ENCODE measurements at regions not wholly inside any gene's neighbourhood (a gene's known extent, or its start where the extent isn't known, plus 50 kb on each side); places are given as distances from the start of the nearest gene placed in this dataset.

DNA sequence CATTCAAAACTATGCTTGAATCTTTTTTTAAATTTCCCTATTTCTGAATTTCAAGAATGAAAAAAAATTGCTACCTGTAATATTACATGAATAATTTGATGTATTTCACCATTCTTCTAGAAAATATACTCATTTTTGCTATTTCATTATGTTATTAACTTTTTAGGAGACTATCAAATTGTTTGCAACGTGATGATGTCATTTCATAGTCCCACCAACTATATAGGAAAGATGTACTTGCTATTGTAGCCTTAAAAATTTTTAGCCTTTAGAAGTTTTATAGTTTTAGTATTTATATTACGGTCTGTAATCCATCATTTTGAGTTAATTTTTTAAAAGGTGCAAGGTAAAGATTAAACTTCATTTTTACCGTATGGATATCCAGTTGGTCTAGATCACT, 81.4 kb upstream of the AHI1 start:
- Histone ChIP-seq H3K4me1 (ENCODE audit: control insufficient read depth, insufficient read depth, low read length) (no peaks in the 10 kb centered on the region), H3K4me3 (ENCODE audit: low read length) (no peak overlapping the region), H3K36me3 (ENCODE audit: control insufficient read depth, insufficient read depth, low read length) (no peaks in the 10 kb centered on the region), H3K27me3 (ENCODE audit: control insufficient read depth, insufficient read depth, low read length) (no peaks in the 10 kb centered on the region), H3K27ac (ENCODE audit: low read length) (no peak overlapping the region), H3K9me3 (ENCODE audit: control insufficient read depth, insufficient read depth, low read length) (no peaks in the 10 kb centered on the region)
- 100% methylated on average over 1 of the region's 3 CpGs for WGBS (ENCODE audit: insufficient coverage, insufficient read length)
- no peak for DNase-seq (ENCODE audit: low read depth, low spot score)

DNA sequence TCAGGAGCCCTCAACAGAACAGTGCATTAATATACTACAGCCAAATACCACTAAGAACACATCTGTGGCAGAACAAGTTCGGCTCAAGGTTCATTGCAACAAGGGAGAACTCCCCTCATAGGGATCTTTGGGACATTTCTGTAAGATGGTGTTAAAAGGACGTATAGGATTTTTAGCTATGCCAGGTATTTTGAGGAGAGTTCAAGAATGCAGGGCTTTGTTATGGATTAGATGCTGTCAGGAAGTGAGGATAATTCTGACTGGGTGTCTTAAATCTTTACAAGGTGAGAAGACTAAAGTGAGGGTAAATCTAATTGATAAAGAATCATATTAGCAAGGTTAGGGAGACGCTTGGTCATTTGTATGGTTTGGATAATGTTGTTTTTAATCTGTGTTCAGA, 83.7 kb upstream of the AHI1 start:
- DNase-seq (ENCODE audit: low read depth, low spot score): peak; percentile 7
- H3K9me3 ChIP-seq (ENCODE audit: control insufficient read depth, insufficient read depth, low read length): no peaks in the 10 kb centered on the region
- no peaks in the 10 kb centered on the region for H3K27me3 ChIP-seq (ENCODE audit: control insufficient read depth, insufficient read depth, low read length)
- H3K27ac ChIP-seq (ENCODE audit: low read length): no peak overlapping the region
- no peaks in the 10 kb centered on the region for H3K4me1 ChIP-seq (ENCODE audit: control insufficient read depth, insufficient read depth, low read length)
- H3K36me3 ChIP-seq (ENCODE audit: control insufficient read depth, insufficient read depth, low read length): no peaks in the 10 kb centered on the region
- no peak overlapping the region for H3K4me3 ChIP-seq (ENCODE audit: low read length)
- 100% methylated on average over 1 of the region's 3 CpGs for WGBS (ENCODE audit: insufficient coverage, insufficient read length)

DNA sequence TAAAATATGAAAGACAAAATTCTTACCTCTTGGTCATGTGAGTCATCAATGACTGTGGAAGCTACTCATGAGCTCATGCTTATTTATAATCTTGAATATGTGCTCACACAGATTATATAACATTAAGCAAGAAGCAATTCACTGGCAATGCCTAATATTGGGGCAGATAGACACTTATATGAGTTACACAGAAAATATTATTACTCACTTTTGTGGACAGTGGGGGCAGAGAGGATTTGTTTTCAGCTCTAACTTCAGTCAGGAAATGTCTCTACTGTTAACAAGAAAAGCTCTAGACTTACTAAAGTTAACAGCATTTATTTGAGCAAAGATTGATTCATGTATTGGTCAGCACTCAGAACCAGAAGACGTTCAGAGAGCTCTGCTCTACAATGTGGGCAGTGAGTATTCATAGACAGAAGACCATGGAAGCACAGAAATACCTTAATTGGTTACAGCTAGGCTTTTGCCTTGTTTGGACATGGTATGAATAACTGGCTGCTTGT, 85.8 kb upstream of the AHI1 start:
- H3K36me3 ChIP-seq (ENCODE audit: control insufficient read depth, insufficient read depth, low read length): no peaks in the 10 kb centered on the region

DNA sequence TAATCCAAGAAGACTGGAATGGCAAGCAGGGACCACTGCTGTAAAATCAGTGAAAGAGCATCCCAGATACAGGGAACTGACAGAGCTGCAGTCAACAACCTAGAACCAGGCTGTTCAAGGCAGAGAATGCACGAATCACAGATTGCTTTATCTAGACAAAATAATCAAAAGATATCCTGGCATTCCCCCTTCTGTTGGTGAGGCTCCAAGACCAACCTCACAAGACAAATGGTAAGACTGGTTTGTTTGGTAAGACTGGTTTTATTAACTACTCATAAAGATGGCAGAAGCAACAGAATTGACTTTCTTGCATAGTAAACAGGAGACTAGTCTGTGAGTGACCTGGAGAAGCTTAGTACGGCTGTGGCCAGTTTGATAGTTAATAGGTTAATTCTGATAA, 88.8 kb upstream of the AHI1 start:
- Histone ChIP-seq H3K27me3 (ENCODE audit: control insufficient read depth, insufficient read depth, low read length) (no peaks in the 10 kb centered on the region), H3K9me3 (ENCODE audit: control insufficient read depth, insufficient read depth, low read length) (no peaks in the 10 kb centered on the region), H3K4me1 (ENCODE audit: control insufficient read depth, insufficient read depth, low read length) (no peaks in the 10 kb centered on the region), H3K4me3 (ENCODE audit: low read length) (no peak overlapping the region), H3K27ac (ENCODE audit: low read length) (no peak overlapping the region), H3K36me3 (ENCODE audit: control insufficient read depth, insufficient read depth, low read length) (no peaks in the 10 kb centered on the region)
- no CpG with 5 or more reads among the region's 2 CpGs for WGBS (ENCODE audit: insufficient coverage, insufficient read length)
- no peak for DNase-seq (ENCODE audit: low read depth, low spot score)

More for the DNA sequence above, 85.8 kb upstream of the AHI1 start:
- Histone ChIP-seq H3K9me3 (ENCODE audit: control insufficient read depth, insufficient read depth, low read length) (no peaks in the 10 kb centered on the region), H3K27ac (ENCODE audit: low read length) (no peak overlapping the region), H3K4me1 (ENCODE audit: control insufficient read depth, insufficient read depth, low read length) (no peaks in the 10 kb centered on the region), H3K4me3 (ENCODE audit: low read length) (no peak overlapping the region), H3K27me3 (ENCODE audit: control insufficient read depth, insufficient read depth, low read length) (no peaks in the 10 kb centered on the region)
- no CpG with 5 or more reads among the region's 1 CpG for WGBS (ENCODE audit: insufficient coverage, insufficient read length)
- no peak for DNase-seq (ENCODE audit: low read depth, low spot score)

DNA sequence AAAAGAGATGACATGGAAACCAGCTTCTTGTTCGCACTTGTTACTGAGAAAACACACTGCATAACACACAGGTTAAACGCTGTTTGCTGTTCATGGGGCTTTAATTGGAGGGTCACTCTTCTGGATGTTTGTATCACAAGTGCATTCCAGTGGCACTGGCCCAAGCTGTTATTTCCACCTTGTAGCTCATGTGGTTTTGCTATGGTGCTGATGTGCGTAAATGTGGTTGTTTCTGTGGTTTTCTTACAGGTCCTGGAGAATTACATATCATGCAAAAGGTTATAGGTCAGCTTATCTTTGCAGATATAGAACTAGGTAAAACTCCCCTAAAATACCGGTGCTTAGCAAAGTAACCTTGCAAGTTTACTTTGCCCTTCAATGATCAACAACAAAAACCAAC, 89.3 kb upstream of the AHI1 start:
- WGBS (ENCODE audit: insufficient coverage, insufficient read length): no CpG with 5 or more reads among the region's 4 CpGs
- no peaks in the 10 kb centered on the region for H3K36me3 ChIP-seq (ENCODE audit: control insufficient read depth, insufficient read depth, low read length)
- H3K4me1 ChIP-seq (ENCODE audit: control insufficient read depth, insufficient read depth, low read length): no peaks in the 10 kb centered on the region
- H3K9me3 ChIP-seq (ENCODE audit: control insufficient read depth, insufficient read depth, low read length): no peaks in the 10 kb centered on the region
- no peaks in the 10 kb centered on the region for H3K27me3 ChIP-seq (ENCODE audit: control insufficient read depth, insufficient read depth, low read length)
- H3K27ac ChIP-seq (ENCODE audit: low read length): no peak overlapping the region
- H3K4me3 ChIP-seq (ENCODE audit: low read length): no peak overlapping the region
- no peak for DNase-seq (ENCODE audit: low read depth, low spot score)

DNA sequence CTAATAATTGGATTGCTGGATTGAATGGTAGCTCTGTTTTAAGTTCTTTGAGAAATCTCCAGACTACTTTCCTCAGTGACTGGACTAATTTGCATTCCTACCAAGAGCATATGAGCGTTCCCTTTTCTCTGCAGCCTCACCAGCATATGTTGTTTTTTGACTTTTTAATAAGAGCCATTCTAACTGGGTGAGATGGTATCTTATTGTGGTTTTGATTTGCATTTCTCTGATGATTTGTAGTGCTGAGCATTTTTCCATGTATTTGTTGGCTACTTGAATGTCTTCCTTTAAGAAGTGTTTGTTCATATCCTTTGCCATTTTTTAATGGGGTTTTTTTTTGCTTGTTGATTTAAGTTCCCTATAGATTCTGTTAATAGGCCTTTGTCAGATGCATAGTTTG, 94.7 kb upstream of the AHI1 start:
- Histone ChIP-seq H3K27ac (ENCODE audit: low read length) (no peak overlapping the region), H3K4me1 (ENCODE audit: control insufficient read depth, insufficient read depth, low read length) (no peaks in the 10 kb centered on the region), H3K4me3 (ENCODE audit: low read length) (no peak overlapping the region), H3K27me3 (ENCODE audit: control insufficient read depth, insufficient read depth, low read length) (no peaks in the 10 kb centered on the region), H3K36me3 (ENCODE audit: control insufficient read depth, insufficient read depth, low read length) (no peaks in the 10 kb centered on the region), H3K9me3 (ENCODE audit: control insufficient read depth, insufficient read depth, low read length) (no peaks in the 10 kb centered on the region)
- WGBS (ENCODE audit: insufficient coverage, insufficient read length): no CpG with 5 or more reads among the region's 1 CpG
- no peak for DNase-seq (ENCODE audit: low read depth, low spot score)

DNA sequence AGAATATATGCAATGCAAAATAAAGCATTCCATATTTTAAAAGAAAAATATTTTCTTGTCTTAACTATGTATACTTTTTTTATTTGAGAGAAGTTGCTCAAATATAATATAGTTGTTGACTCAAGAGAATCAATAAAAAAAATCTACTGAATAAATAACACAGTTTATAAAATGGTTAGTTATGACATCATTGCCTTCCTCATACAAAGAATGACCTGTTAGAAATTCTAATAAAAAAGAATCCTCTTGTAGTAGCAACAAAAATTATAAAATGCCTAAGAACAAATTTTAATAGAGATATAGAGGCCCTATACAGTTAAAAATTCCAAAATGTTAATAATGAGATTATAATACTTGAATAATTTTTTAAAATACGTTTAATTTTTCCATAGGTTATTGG, 96.5 kb upstream of the AHI1 start:
- no peak overlapping the region for H3K27ac ChIP-seq (ENCODE audit: low read length)
- no peak overlapping the region for H3K4me3 ChIP-seq (ENCODE audit: low read length)
- DNase-seq (ENCODE audit: low read depth, low spot score): no peak
- H3K27me3 ChIP-seq (ENCODE audit: control insufficient read depth, insufficient read depth, low read length): no peaks in the 10 kb centered on the region
- no peaks in the 10 kb centered on the region for H3K36me3 ChIP-seq (ENCODE audit: control insufficient read depth, insufficient read depth, low read length)
- H3K4me1 ChIP-seq (ENCODE audit: control insufficient read depth, insufficient read depth, low read length): no peaks in the 10 kb centered on the region
- no peaks in the 10 kb centered on the region for H3K9me3 ChIP-seq (ENCODE audit: control insufficient read depth, insufficient read depth, low read length)
- 100% methylated on average over 1 of the region's 1 CpG for WGBS (ENCODE audit: insufficient coverage, insufficient read length)

DNA sequence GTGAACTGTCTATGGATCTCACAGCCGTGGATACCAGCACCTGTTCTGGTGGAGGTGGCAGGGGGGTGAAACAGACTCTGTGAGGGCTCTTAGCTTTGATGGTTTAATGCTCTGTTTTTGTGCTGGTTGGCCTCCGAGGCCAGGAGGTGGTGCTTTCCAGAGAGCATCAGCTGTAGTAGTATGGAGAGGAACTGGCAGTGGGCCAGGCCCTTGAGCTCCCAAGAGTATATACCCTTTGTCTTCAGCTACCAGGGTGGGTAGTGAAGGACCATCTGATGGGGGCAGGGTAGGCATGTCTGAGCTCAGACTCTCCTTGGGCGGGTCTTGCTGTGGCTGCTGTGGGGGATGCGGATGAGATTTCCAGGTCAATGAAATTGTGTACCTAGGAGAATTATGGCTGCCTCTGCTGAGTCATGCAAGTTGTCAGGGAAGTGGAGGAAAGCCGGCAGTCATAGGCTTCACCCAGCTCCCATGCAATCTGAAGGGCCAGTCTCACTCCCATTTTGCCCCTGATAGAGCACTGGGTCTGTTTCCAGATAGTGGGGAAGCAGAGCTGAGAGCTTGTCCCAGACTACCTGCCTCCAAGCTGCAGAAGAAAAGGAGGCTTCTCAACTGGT, 102.7 kb upstream of the AHI1 start:
- no peak for DNase-seq (ENCODE audit: low read depth, low spot score)
- Histone ChIP-seq H3K4me1 (ENCODE audit: control insufficient read depth, insufficient read depth, low read length) (no peaks in the 10 kb centered on the region), H3K27ac (ENCODE audit: low read length) (no peak overlapping the region), H3K36me3 (ENCODE audit: control insufficient read depth, insufficient read depth, low read length) (no peaks in the 10 kb centered on the region), H3K9me3 (ENCODE audit: control insufficient read depth, insufficient read depth, low read length) (no peaks in the 10 kb centered on the region), H3K4me3 (ENCODE audit: low read length) (no peak overlapping the region), H3K27me3 (ENCODE audit: control insufficient read depth, insufficient read depth, low read length) (no peaks in the 10 kb centered on the region)
- WGBS (ENCODE audit: insufficient coverage, insufficient read length): no CpG with 5 or more reads among the region's 5 CpGs

DNA sequence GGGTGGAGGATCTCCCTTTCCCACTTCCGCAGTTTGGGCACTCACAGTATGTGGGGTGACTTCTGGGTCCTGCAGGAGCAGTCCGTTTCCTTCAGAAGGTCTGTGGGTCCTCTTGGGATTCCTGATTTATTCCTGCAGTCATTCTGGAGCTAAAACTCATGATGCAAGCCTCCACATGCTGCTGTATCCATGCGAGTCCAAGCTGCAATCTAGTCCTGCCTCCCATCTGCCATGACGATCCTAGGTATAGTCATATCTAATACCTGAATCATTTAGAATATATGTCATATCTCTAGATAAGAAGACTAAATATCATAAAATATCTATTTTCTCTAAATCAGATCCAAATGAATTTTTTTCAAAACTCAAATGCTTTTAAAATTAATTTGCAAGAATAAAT, 103.4 kb upstream of the AHI1 start:
- Histone ChIP-seq H3K9me3 (ENCODE audit: control insufficient read depth, insufficient read depth, low read length) (no peaks in the 10 kb centered on the region), H3K27me3 (ENCODE audit: control insufficient read depth, insufficient read depth, low read length) (no peaks in the 10 kb centered on the region), H3K27ac (ENCODE audit: low read length) (no peak overlapping the region), H3K4me3 (ENCODE audit: low read length) (no peak overlapping the region), H3K36me3 (ENCODE audit: control insufficient read depth, insufficient read depth, low read length) (no peaks in the 10 kb centered on the region), H3K4me1 (ENCODE audit: control insufficient read depth, insufficient read depth, low read length) (no peaks in the 10 kb centered on the region)
- no peak for DNase-seq (ENCODE audit: low read depth, low spot score)
- no CpG with 5 or more reads among the region's 4 CpGs for WGBS (ENCODE audit: insufficient coverage, insufficient read length)

DNA sequence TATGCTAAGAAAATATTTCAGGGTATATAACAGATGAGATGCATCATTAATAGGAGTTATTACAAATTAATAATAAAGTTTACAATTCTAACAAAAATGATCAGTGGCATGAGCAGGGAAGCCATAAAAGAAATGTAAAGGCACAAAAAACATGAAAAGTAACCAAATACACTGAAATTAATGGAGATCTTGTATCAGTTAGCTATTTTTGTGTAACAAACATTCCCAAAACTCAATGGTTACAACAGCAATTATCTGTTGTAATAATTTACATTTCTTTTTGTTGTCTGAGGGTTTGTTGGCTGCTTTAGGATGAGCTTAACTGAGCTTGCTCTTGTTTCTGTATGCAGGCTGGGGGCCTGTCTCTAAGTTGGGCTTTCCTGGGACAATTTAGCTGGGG, 104.3 kb upstream of the AHI1 start:
- no peaks in the 10 kb centered on the region for H3K36me3 ChIP-seq (ENCODE audit: control insufficient read depth, insufficient read depth, low read length)
- no peak for DNase-seq (ENCODE audit: low read depth, low spot score)
- H3K4me3 ChIP-seq (ENCODE audit: low read length): no peak overlapping the region
- no peaks in the 10 kb centered on the region for H3K4me1 ChIP-seq (ENCODE audit: control insufficient read depth, insufficient read depth, low read length)
- no peaks in the 10 kb centered on the region for H3K27me3 ChIP-seq (ENCODE audit: control insufficient read depth, insufficient read depth, low read length)
- H3K27ac ChIP-seq (ENCODE audit: low read length): no peak overlapping the region
- H3K9me3 ChIP-seq (ENCODE audit: control insufficient read depth, insufficient read depth, low read length): no peaks in the 10 kb centered on the region

DNA sequence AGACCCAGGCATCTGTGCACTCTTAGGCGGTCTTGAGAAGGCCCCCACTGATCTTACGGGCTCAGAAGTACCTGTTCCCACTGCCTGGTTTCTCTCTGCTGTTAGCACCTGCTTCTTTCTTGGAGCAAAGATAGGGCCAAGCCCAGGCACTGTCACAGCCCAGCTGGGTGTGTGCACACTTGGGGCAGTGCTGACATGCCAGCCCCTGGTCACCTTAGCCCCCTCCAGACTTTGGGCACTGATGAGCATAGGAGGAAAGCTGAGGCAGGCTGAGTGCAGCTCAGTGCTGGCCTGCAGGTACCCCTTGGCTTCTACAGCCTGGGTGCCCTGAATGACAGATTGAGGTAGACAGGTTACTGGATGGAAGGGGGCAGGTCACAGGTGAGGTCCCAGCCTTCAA, 105.7 kb upstream of the AHI1 start:
- H3K27me3 ChIP-seq (ENCODE audit: control insufficient read depth, insufficient read depth, low read length): no peaks in the 10 kb centered on the region

More for the DNA sequence above, 105.7 kb upstream of the AHI1 start:
- no peak for DNase-seq (ENCODE audit: low read depth, low spot score)
- Histone ChIP-seq H3K9me3 (ENCODE audit: control insufficient read depth, insufficient read depth, low read length) (no peaks in the 10 kb centered on the region), H3K4me3 (ENCODE audit: low read length) (no peak overlapping the region), H3K4me1 (ENCODE audit: control insufficient read depth, insufficient read depth, low read length) (no peaks in the 10 kb centered on the region), H3K36me3 (ENCODE audit: control insufficient read depth, insufficient read depth, low read length) (no peaks in the 10 kb centered on the region), H3K27ac (ENCODE audit: low read length) (no peak overlapping the region)
- WGBS (ENCODE audit: insufficient coverage, insufficient read length): no CpG with 5 or more reads among the region's 2 CpGs
